Middle frontal gyrus (tissue), 1 donor: ENCODE measurements at regions not wholly inside any gene's neighbourhood (a gene's known extent, or its start where the extent isn't known, plus 50 kb on each side); places are given as distances from the start of the nearest gene placed in this dataset.
"Not testable (repeated sequence)": the region's sequence is repeated elsewhere in the genome, so short reads cannot be mapped to it uniquely, and the experiment has no call there.

Source experiments
- DNase-seq: peaks from one replicate; pipeline ENCODE4 v3.0.0-alpha.2; 2015; ENCODE audit warnings: low spot score; ENCODE audit errors: extremely low spot score

DNA sequence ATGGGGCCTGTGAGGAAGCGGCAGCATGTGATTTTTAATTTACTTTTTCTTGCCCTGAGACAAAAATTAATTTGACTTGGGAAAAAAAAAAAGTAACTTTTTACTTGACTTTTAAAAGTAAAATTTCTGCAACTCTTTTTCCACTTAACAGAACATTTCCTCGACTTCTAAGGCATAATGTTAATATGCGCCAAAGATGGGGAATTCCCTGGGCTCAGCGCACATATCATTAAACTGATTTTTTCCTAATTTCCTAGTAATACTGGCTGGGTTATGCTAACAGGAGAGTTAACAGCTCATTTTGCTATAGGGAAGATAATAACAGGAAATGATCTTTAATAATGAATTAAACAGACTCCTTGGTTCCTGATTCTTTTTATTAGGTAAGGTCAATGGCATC lies 120.6 kb upstream of the CDH5 start:
- no peak for DNase-seq

DNA sequence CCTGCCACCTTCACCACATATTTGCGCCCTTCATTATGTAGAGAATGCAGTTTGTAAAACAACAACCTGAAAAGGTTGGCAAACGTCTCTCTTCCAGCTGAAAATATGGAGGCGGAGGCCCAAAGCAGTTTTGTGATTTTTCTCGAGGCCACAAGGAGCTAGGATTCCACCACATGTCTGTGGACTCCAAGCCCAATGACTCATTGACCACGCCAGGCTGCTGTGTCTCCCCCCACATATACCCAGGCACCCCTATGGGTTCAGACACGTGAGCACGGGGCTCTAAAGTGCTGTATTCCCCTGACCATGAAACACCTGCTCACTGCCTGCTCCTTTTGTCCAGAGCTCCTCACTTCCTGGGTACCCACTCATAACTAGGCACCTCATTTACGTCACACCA lies 121.4 kb upstream of the CDH5 start:
- no peak for DNase-seq

DNA sequence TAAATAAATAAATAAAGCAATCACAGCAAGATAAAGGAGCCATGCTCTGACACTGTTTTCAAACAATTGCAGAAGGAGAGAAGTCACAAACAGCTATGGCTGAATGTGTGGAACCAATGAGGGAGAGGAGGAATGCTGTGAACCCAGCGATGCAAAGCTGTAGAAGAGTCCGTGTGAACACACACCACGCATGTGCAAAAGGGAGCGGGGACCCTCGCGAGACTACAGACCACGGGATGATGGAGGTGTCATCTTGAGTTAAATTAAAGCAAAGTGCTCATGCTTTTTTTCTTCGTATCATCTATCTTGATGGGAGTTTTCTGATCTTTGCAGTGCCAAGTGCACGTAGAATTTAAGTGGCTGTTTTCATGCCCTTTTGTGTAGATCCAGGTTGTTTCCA lies 123.8 kb upstream of the CDH5 start:
- DNase-seq = no peak

DNA sequence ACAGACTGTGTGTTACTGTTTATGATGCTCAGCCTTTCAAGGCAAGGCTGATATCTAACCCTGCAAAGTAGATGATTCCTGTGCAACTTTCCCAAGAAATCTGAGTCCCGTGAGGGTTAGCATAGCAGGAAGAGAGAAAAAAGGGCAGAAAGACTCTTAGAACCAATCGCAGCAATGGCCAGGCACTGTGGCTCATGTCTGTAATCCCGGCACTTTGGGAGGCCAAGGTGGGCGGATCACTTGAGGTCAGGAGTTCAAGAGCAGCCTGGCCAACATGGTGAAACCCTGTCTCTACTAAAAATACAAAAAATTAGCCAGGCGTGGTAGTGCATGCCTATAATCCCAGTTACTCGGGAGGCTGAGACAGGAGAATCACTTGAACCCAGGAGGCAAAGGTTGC lies 124.3 kb upstream of the CDH5 start:
- DNase-seq = not testable (repeated sequence)

DNA sequence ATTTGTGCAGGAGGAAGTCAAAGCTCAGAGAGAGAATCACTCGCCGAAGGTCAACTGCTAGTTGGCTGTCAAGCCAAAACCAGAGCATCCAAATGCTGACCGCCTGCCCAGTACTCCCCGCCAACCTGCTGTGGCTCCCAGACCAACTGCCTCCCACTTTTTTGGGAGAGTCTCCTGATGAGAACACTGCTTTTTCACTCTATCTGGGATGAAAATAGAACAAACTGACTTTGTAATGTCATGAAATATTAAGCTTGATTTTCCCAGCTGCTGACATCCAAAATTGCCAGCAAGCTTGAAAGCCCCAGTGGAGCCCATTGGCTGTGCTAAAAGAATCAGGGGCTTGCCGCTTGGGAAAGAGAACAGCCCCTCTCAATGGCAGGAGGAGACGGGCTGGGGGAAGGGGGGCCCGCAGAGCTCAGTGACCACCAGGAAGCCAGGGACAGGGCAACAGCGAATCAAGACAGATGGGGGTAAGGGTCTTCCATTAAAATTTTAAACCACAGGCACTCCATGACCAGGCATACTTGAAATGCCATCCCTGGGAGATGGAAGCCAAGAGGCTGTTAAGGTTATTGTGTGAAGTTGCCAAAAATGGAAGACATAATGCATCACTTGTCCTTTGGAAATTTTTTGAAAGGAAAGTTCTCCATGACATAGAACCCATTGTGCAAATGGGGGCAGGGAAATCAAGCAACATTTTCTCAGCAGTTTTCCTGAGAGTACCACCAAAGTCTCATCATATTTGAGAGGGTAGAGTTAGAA lies 125.7 kb upstream of the CDH5 start:
- DNase-seq = no peak

DNA sequence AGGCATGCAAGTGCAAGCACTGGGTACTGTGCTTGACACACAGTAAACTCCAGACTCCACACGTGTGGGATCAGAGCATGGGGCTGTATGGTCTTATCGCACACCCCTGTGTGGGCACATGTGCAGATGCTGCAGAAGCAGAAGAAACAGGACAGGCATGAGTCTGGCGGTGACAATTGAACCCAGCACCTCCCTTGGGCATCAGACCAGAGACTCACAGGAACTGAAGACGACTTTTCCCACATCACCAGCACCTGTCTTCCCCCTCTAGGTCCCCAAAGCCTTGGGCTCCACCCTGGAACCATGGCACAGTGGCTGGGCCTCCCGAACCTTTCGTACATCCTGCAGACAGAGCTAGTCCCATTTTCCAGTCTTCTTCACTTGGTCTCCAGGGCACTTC lies 126.4 kb upstream of the CDH5 start:
- DNase-seq = no peak

DNA sequence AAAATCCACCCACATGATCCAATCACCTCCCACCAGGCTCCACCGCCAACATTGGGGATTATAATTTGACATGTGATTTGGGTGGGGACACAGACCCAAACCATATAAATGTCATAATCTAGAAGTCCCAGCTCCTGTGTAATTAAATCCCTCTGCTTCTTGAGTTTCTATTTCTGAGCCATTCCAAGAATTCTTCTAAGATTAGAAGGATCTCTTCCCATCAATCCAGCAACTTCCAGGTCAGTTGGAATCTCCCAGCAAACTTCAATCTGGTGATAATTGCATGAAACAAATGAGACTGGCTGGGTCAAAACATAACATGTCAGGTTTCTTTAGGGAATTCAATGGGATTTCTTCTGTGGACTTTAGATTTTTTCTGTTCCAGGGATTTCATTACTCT lies 127.8 kb upstream of the CDH5 start:
- no peak for DNase-seq

DNA sequence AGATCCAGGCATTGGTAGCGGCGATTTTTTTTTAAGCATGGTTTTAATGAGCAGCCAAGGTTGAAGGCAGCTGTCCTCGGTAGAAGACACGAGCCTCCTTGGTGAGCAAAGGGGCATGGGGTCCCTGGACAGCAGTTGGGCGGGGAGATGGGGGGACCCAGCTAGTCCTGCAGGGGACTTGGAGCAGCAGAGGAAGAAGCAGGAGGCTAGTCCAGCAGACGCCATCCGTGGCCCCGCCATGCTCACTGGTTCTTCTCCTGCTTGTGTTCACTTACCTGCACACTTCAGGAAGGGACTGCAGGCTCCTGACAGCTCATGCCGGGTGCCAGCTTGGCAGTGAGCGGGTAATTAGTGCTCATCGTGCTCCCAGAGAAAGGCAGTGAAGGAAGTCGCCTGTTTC lies 130.2 kb upstream of the CDH5 start:
- no peak for DNase-seq

DNA sequence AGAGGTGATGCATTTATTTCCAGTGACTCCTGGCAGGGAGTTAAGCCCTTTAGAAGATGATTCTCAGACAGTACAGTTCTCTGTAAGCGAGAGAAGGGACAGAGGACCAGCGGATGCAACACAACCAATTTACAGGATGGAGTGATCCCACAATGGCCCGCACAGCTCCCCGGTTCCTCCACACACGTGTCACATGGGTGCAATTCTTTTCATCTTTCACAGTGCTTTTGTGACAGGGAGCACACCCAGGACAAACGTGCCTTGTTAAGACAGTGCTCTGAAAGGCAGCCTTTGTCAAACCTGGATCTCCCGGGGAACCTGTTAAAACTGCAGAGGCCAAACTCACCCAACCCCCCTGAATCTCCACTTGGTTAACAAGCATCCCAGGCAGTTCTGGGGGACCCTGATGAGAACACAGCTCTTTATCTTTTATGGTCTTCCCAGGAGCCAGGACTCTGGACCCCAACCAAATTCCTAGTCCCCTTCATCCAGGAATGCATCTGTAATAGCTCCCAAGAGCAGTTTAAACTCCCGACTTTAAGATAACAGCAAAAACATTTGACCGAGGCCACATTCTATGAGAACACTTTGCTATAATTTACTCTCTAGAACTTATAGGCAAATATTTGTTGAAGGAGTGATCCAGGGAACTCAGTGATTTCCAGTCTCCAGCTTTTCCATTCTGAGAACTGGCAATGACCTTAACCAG lies 134.9 kb upstream of the CDH5 start:
- DNase-seq = no peak

DNA sequence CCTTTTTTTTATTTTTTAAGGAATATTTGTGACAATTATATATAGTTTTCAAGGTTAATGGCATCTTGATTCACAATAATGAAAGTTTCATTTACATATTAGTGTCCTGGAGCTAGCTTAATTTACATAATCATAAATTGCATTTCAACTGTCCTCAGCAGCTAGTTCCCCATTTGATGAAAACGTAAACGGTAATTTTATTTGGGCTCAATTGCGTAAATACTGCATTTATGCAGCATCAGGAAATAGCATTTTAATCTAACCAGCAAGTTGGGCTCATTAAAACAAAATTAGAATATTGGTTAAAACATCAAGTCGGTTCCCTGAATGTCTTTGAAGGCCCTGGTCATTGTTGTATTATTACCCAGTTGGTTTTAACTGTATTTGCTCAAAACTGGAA lies 136.8 kb upstream of the CDH5 start:
- no peak for DNase-seq

DNA sequence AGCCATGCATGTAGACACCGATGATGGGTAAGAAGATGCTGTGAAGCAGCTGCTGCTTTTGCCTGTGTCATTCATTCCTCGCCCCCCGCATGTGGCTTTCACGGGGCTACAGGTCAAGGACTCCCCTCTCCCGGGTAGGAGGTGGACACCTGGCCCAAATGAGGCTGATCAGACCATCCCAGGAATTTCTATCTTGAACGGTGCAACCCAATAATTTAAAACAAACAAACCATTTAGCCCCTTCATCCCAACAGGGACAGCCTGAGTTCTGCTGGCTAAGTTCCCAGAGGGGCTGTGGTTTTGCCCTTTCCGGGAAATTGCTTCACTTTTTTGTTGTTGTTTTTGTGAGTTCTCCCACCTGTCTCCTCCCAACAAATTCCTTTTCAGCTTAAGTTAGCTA lies 137.7 kb upstream of the CDH5 start:
- no peak for DNase-seq

DNA sequence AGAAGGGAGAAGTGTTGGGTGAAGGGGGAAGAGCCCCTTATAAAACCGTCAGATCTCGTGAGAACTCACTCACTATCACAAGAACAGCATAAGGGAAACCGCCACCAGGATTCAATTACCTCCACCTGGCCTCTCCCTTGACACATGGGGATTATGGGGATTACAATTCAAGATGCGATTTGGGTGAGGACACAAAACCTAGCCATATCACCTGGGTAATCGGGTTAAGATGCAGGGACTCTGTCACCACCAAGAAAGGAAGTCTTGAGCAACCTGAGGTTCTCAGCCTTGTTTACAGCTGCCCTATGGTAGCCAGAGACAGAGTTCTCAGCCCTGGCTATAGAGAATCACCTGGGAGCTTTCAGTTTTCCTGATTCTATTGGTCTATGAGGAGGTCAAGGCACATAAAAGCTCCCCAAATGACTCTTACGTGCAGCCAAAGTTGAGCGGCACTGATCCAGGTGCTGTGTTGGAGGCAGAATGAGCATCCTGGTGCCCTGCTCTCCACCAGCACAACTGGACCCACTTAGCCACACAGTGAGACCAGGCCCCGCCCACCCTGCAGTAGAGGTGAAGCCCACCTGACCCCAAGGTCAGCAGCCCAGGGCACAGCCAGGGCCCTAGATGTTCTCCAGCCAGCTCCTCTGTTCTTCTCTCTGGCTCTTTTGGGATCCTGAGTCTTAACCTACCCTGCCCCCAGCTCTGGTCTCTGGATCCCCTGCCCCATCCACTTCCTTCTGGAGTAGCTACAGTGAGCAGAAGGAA lies 138.5 kb upstream of the CDH5 start:
- no peak for DNase-seq

DNA sequence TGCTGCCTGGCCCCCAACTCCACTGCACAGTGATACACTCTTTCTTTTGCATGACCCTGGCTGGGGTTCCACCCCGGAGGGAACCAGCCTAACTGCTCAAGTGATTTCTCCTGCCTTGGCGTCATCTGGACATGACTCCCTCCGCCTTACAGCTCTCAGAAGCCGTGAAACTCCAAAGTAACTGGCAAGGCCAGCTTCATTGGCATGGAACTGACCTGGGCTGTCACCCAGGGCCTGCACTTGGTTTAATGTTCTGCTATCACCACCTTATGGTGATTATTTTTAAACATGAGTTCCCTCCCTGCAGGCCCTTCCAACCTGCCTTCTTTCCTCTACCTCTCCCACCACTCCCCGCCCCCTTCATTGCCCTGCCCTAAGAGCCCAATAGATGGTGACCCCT lies 139.7 kb upstream of the CDH5 start:
- DNase-seq = no peak

DNA sequence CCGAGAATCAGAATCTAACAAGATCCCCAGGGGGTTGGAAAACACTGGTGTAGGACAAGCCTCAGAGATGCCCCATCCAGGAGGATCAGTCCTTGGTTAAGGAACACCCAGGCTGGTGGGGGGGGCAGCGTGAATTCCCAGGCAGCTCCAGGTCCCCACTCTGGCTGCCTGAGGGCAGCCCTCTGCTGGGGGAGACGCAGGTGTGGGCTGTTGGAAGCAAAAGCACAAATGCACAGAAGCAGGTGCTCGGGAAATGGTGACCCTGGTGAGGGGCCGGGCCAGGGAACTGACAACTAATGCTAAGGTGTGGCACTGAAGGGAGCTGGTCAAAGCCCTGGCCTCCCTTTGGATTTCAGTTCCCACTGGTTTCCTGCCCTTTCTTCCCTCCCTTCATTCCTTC lies 140.8 kb upstream of the CDH5 start:
- no peak for DNase-seq

DNA sequence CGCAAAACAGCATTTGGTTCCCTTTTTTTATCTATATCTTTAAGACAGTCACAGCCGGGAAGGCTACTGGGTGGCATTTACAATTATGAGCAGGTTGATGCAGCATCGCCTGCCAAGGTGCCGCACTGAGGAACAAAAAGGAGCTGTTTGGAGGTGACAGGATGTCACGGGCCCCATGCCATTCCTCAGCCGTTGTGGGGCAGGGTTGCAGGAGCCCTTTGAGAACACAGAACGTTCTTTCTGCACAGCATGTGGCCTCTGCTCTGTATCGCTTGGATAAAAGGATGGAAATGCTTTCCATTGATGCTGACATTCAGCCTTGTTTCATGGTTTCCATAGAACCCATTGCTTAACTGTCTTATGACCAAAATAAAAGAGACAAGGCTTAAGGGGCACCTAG lies 141.9 kb upstream of the CDH5 start:
- DNase-seq = no peak

DNA sequence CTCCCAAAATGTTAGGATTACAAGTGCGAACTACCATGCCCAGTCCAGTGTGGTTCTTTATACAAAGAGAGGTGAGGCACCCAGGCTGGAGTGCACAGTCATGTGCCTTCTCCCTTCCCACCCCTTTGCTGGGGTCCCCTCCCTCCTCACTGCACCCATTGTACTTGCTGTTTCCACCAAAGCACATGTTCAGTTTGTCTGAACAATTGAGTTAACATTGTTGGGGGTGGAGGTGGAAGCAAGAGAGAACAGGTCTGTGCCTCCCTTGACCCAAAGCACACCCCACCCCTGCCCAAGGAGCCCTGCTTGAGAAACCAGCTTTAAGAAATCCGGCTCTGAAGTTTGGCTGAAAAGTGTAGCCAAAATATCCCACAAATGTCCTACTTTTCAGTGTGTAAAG lies 142.3 kb upstream of the CDH5 start:
- DNase-seq = no peak

DNA sequence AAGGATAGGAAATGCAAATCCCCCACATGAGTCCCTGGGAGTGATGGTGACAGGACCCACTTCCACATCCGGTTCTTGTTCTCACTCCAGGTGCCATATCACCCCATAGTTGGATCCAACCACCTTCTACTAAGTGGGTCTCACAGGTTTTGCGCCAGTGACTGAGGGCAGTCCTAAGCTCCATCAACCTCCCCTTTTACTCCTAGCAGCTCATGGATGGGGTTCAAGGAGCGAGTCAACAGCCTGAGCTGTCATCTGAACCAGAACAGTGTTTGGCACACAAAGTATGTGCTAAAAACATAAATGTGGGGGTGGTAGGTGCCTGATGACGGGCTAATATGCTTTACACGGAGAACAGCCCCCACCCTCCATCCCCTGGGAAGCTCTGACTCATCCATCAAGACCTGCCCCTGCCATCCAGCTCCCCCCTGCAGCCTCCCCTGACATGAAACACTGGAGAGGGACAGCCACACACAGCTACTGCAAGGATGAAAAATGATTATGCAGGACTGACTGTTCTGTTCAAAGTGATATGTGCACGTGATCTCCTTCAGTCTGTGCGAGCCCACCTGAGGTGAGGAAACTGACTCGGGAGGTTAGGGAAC lies 143.2 kb upstream of the CDH5 start:
- DNase-seq = no peak

DNA sequence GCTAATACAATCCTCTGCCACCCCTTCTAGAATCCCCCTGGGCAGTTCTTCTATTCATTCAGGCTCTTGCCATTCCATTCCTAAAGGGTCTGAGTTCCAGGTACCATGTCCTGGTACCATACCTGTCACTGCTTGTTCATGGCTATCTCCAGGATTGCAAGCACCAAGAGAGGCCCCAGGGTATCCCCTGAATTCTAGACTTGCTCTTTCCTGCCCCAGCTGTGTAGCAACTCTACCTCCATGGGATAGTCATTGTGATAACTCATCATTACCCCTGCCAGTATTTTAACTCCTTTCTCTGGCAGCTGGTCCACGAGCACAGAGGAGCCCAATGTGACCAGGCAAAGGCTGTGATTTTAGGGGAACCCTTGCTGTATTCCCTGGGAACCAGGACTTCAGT lies 143.7 kb upstream of the CDH5 start:
- no peak for DNase-seq

DNA sequence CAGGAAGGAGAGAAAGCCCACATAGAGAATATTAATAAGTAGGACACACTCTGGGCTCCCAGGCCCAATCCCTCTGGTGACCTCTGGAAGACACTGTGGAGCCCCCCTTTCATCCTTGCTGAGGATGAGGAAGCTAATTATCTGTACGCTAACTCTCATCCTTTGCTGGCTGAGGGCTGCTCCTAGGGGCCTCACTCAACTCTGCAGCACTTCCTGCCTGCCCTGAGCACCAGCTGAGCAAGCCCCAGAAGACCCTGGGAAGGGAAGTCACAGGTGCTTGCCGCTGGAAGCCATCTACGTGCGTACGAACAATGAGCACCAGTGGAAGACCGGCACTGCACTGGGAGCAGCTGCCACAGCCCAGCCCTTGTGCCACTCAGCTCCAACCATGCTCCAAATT lies 145.8 kb upstream of the CDH5 start:
- DNase-seq = no peak

DNA sequence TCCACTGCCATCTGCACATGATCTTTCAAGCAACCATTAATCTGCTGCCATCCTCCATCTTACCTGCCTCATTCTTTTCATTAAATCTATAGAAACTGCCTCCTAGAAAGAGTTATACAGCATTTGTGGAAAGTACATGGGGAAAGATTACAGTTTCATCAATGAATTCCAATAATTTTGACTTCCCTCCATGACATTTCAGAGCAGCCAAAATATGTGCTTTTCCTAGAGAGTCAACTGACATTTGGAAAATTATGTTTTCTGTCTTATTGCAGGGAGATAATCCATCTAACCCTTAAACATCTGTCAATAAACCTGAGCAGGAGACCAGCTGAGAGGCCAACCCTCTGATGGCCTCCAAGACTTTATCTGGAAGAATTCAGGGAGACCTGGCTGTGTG lies 147.0 kb upstream of the CDH5 start:
- no peak for DNase-seq

DNA sequence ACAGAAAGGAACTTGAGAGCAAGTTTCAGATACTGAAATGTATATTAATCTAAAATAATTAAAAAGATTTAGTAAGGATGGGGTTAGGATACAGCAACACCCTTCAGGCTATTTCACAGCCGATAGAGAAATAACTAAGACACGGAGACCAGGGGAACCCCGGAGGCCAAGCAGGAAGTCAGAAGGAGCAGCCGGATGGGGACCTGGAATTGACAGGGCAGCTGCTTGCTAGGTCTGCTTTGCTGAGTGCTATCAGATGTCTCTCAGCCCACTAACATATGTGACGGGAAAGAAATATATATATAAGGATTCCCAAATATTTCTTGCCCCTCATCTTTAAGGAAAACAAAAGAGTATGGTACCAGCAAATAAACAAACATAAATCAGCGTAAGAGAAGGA lies 154.1 kb upstream of the CDH5 start:
- DNase-seq = no peak

DNA sequence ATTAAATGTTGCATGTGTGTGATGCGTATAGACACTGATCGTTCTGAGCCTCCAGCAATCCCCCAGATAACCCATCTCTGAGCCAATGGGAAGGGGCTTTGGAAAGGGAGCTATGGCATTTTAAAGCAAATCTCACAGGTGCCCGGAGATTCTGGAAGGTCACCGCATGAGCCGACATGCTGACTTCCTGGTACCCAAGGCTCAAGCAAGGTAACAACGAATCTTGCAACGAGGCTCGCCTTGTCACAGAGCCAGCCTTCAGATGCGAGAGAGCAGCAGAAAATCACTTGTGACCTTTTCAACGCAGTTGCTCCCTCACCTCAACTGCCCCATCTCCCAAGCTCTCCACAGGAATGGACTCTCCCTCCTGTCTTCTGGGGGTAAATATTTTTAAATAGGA lies 154.8 kb upstream of the CDH5 start:
- DNase-seq = no peak
